ENCODE measurements at regions not wholly inside any gene's neighbourhood (a gene's known extent, or its start where the extent isn't known, plus 50 kb on each side); places are given as distances from the start of the nearest gene placed in this dataset.

- TF ChIP-seq CTCF (IDR thresholded peaks at IDR 0.05 in 8 of 11, conservative IDR thresholded peaks at IDR 0.05 in 3 of 11) (no peak), POLR2AphosphoS5 (IDR thresholded peaks at IDR 0.05) (no peak)
These were observed 82.5 kb upstream of the STX18 start for GRCh38 chr4:4624276-4624897.

Data from spleen (tissue), 7 donors.